Activated CD4-positive, alpha-beta T cell treated with anti-CD3 and anti-CD28 coated beads for 24 hours (primary cell): ENCODE measurements at regions not wholly inside any gene's neighbourhood (a gene's known extent, or its start where the extent isn't known, plus 50 kb on each side); places are given as distances from the start of the nearest gene placed in this dataset.

Experiments used
- DNase-seq, 2 donors: peaks; one replicate each; pipeline ENCODE4 v3.0.0-alpha.2; 2020; ENCODE audit warnings: low read depth in 2 of 2

- no peak for DNase-seq
Observed at GRCh38 chr1:116819081-116819480, 64.9 kb downstream of the CD2 start.

GRCh38 chr1:116820369-116820768 lies 66.1 kb downstream of the CD2 start:
- DNase-seq, result no peak

GRCh38 chr1:116821763-116822162 lies 67.5 kb downstream of the CD2 start:
- no peak for DNase-seq

GRCh38 chr1:116824631-116825206 lies 70.5 kb downstream of the CD2 start:
- DNase-seq, result no peak

- no peak for DNase-seq
Observed at GRCh38 chr1:116825207-116825719, 71.0 kb downstream of the CD2 start.

GRCh38 chr1:116825720-116826438 lies 71.6 kb downstream of the CD2 start:
- DNase-seq, result no peak

- peak; percentile 47 to 52 for DNase-seq
Observed at GRCh38 chr1:116826818-116827606, 72.8 kb downstream of the CD2 start.

GRCh38 chr1:116827607-116828105 lies 73.4 kb downstream of the CD2 start:
- DNase-seq, result no peak

GRCh38 chr1:116832308-116832931 lies 77.3 kb upstream of the PTGFRN start:
- no peak for DNase-seq

GRCh38 chr1:116832932-116833578 lies 76.7 kb upstream of the PTGFRN start:
- no peak for DNase-seq

GRCh38 chr1:116833718-116834117 lies 76.0 kb upstream of the PTGFRN start:
- DNase-seq, result no peak

GRCh38 chr1:116834595-116834994 lies 75.1 kb upstream of the PTGFRN start:
- DNase-seq, result no peak

- DNase-seq, result no peak
Observed at GRCh38 chr1:116835161-116835560, 74.6 kb upstream of the PTGFRN start.

- DNase-seq, result no peak
Observed at GRCh38 chr1:116836099-116836498, 73.6 kb upstream of the PTGFRN start.

- DNase-seq, result no peak
Observed at GRCh38 chr1:116841569-116842344, 68.0 kb upstream of the PTGFRN start.

GRCh38 chr1:116842654-116843053 lies 67.1 kb upstream of the PTGFRN start:
- DNase-seq, result no peak

GRCh38 chr1:116844775-116845174 lies 64.9 kb upstream of the PTGFRN start:
- DNase-seq, result no peak

GRCh38 chr1:116847190-116847589 lies 62.5 kb upstream of the PTGFRN start:
- no peak for DNase-seq

GRCh38 chr1:116847688-116848531 lies 61.8 kb upstream of the PTGFRN start:
- DNase-seq, result no peak

- DNase-seq, result no peak
Observed at GRCh38 chr1:116850436-116850835, 59.3 kb upstream of the PTGFRN start.
